ENCODE measurements at regions not wholly inside any gene's neighbourhood (a gene's known extent, or its start where the extent isn't known, plus 50 kb on each side); places are given as distances from the start of the nearest gene placed in this dataset.

- H3K9me3 ChIP-seq (replicated peaks), result no peaks in the 10 kb centered on the region; the same call in 1 of the 2 replicates
- no peak overlapping the region for H3K27ac ChIP-seq
- no peaks in the 10 kb centered on the region for H3K36me3 ChIP-seq
- H3K4me3 ChIP-seq, result no peak overlapping the region
- no peaks in the 10 kb centered on the region for H3K4me1 ChIP-seq
- peaks cover 4% of the 10 kb centered on the region; the same call in 1 of the 2 replicates for H3K27me3 ChIP-seq
- DNase-seq, result no peak
These were observed 259.9 kb upstream of the CPNE8 start for GRCh38 chr12:39165338-39165737.

- Histone ChIP-seq H3K27me3 (no peaks in the 10 kb centered on the region; the same call in 1 of the 2 replicates), H3K4me1 (no peaks in the 10 kb centered on the region), H3K36me3 (no peaks in the 10 kb centered on the region), H3K4me3 (no peak overlapping the region), H3K27ac (no peak overlapping the region), H3K9me3 (replicated peaks) (0 out of 2 replicates have a peak, but pooled peaks cover 3% of the 10 kb centered on the region)
- no peak for DNase-seq
These were observed 256.2 kb upstream of the CPNE8 start for GRCh38 chr12:39161465-39162085.

GRCh38 chr12:39157696-39158342 is 252.4 kb upstream of the CPNE8 start:
- Histone ChIP-seq H3K4me1 (no peaks in the 10 kb centered on the region), H3K4me3 (no peak overlapping the region), H3K9me3 (replicated peaks) (0 out of 2 replicates have a peak, but pooled peaks cover 3% of the 10 kb centered on the region), H3K27ac (no peak overlapping the region), H3K36me3 (no peaks in the 10 kb centered on the region), H3K27me3 (no peaks in the 10 kb centered on the region; the same call in 1 of the 2 replicates)
- DNase-seq, result no peak

GRCh38 chr12:39145175-39145999 is 240.0 kb upstream of the CPNE8 start:
- Histone ChIP-seq H3K4me3 (no peak overlapping the region), H3K27ac (no peak overlapping the region), H3K36me3 (no peaks in the 10 kb centered on the region), H3K9me3 (replicated peaks) (0 out of 2 replicates have a peak, but pooled peaks cover 4% of the 10 kb centered on the region), H3K4me1 (no peaks in the 10 kb centered on the region), H3K27me3 (no peaks in the 10 kb centered on the region; the same call in 1 of the 2 replicates)
- DNase-seq, result no peak

- no peaks in the 10 kb centered on the region; the same call in 1 of the 2 replicates for H3K27me3 ChIP-seq
- no peaks in the 10 kb centered on the region for H3K36me3 ChIP-seq
- no peak overlapping the region for H3K27ac ChIP-seq
- no peak overlapping the region for H3K4me3 ChIP-seq
- no peak for DNase-seq
- H3K4me1 ChIP-seq, result no peaks in the 10 kb centered on the region
- 0 out of 2 replicates have a peak, but pooled peaks cover 3% of the 10 kb centered on the region for H3K9me3 ChIP-seq (replicated peaks)
These were observed 239.2 kb upstream of the CPNE8 start for GRCh38 chr12:39144613-39145061.

- no peak overlapping the region for H3K27ac ChIP-seq
- no peaks in the 10 kb centered on the region for H3K9me3 ChIP-seq (replicated peaks)
- DNase-seq, result no peak
- H3K4me1 ChIP-seq, result no peaks in the 10 kb centered on the region
- no peak overlapping the region for H3K4me3 ChIP-seq
- H3K27me3 ChIP-seq, result no peaks in the 10 kb centered on the region; the same call in 1 of the 2 replicates
- H3K36me3 ChIP-seq, result no peaks in the 10 kb centered on the region
These were observed 232.9 kb upstream of the CPNE8 start for GRCh38 chr12:39138268-39138667.

GRCh38 chr12:39127401-39127800 is 222.0 kb upstream of the CPNE8 start:
- H3K36me3 ChIP-seq, result no peaks in the 10 kb centered on the region
- DNase-seq, result no peak
- H3K4me3 ChIP-seq, result no peak overlapping the region
- H3K27ac ChIP-seq, result no peak overlapping the region
- 0 out of 2 replicates have a peak, but pooled peaks cover 2% of the 10 kb centered on the region for H3K27me3 ChIP-seq
- H3K9me3 ChIP-seq (replicated peaks), result no peaks in the 10 kb centered on the region
- H3K4me1 ChIP-seq, result peaks cover 5% of the 10 kb centered on the region

- Histone ChIP-seq H3K27ac (no peak overlapping the region), H3K4me1 (peaks cover 7% of the 10 kb centered on the region), H3K9me3 (replicated peaks) (no peaks in the 10 kb centered on the region), H3K27me3 (peaks cover 2% of the 10 kb centered on the region; the same call in 1 of the 2 replicates), H3K36me3 (no peaks in the 10 kb centered on the region), H3K4me3 (no peak overlapping the region)
- DNase-seq, result no peak
These were observed 220.2 kb upstream of the CPNE8 start for GRCh38 chr12:39125566-39125965.

GRCh38 chr12:39124768-39125167 is 219.4 kb upstream of the CPNE8 start:
- H3K9me3 ChIP-seq (replicated peaks), result no peaks in the 10 kb centered on the region
- no peak overlapping the region for H3K4me3 ChIP-seq
- no peaks in the 10 kb centered on the region for H3K36me3 ChIP-seq
- no peak for DNase-seq
- peaks cover 2% of the 10 kb centered on the region; the same call in 1 of the 2 replicates for H3K27me3 ChIP-seq
- no peak overlapping the region for H3K27ac ChIP-seq
- peaks cover 7% of the 10 kb centered on the region for H3K4me1 ChIP-seq

- DNase-seq, result no peak
- H3K27ac ChIP-seq, result no peak overlapping the region
- H3K9me3 ChIP-seq (replicated peaks), result no peaks in the 10 kb centered on the region
- peaks cover 7% of the 10 kb centered on the region for H3K4me1 ChIP-seq
- no peaks in the 10 kb centered on the region for H3K36me3 ChIP-seq
- H3K4me3 ChIP-seq, result no peak overlapping the region
- no peaks in the 10 kb centered on the region; the same call in 1 of the 2 replicates for H3K27me3 ChIP-seq
These were observed 218.3 kb upstream of the CPNE8 start for GRCh38 chr12:39123580-39124253.

- Histone ChIP-seq H3K36me3 (no peaks in the 10 kb centered on the region), H3K27ac (no peak overlapping the region), H3K4me1 (peaks cover 7% of the 10 kb centered on the region), H3K9me3 (replicated peaks) (no peaks in the 10 kb centered on the region), H3K27me3 (no peaks in the 10 kb centered on the region; the same call in 1 of the 2 replicates), H3K4me3 (no peak overlapping the region)
- DNase-seq, result peak; percentile 52 to 66
These were observed 217.3 kb upstream of the CPNE8 start for GRCh38 chr12:39122562-39123204.

- Histone ChIP-seq H3K36me3 (no peaks in the 10 kb centered on the region), H3K27me3 (no peaks in the 10 kb centered on the region; the same call in 1 of the 2 replicates), H3K4me1 (no peaks in the 10 kb centered on the region)
These were observed 211.5 kb upstream of the CPNE8 start for GRCh38 chr12:39116861-39117260.

GRCh38 chr12:39112064-39112463 is 206.7 kb upstream of the CPNE8 start:
- no peak overlapping the region for H3K27ac ChIP-seq
- H3K4me3 ChIP-seq, result no peak overlapping the region
- no peaks in the 10 kb centered on the region for H3K4me1 ChIP-seq
- DNase-seq, result no peak
- no peaks in the 10 kb centered on the region for H3K36me3 ChIP-seq
- no peaks in the 10 kb centered on the region for H3K27me3 ChIP-seq
- H3K9me3 ChIP-seq (replicated peaks), result no peaks in the 10 kb centered on the region

More at GRCh38 chr12:39116861-39117260, 211.5 kb upstream of the CPNE8 start:
- Histone ChIP-seq H3K4me3 (no peak overlapping the region), H3K27ac (no peak overlapping the region), H3K9me3 (replicated peaks) (no peaks in the 10 kb centered on the region)
- DNase-seq, result no peak

GRCh38 chr12:39105111-39105510 is 199.7 kb upstream of the CPNE8 start:
- no peak for DNase-seq
- Histone ChIP-seq H3K4me3 (no peak overlapping the region), H3K36me3 (no peaks in the 10 kb centered on the region), H3K27ac (no peak overlapping the region), H3K27me3 (no peaks in the 10 kb centered on the region), H3K9me3 (replicated peaks) (no peaks in the 10 kb centered on the region), H3K4me1 (no peaks in the 10 kb centered on the region)
